HEK293 (cell line): ENCODE measurements at regions not wholly inside any gene's neighbourhood (a gene's known extent, or its start where the extent isn't known, plus 50 kb on each side); places are given as distances from the start of the nearest gene placed in this dataset.

Experiments
- KLF8 ChIP-seq: fragments of 450-650 bp; formaldehyde crosslinking; IDR thresholded peaks from 2 replicates; pipeline ENCODE4 v1.5.1; 2016; ENCODE audit warnings: missing biosample characterization, missing genetic modification characterization
- MEIS1 ChIP-seq: sonication (generic); formaldehyde crosslinking; IDR thresholded peaks from 2 replicates; pipeline ENCODE4 v1.8.1; 2022; ENCODE audit warnings: missing genetic modification reagents, mild to moderate bottlenecking, borderline replicate concordance
- REST ChIP-seq: fragments of 450-650 bp; formaldehyde crosslinking; IDR thresholded peaks from 2 replicates; pipeline ENCODE4 v1.5.1; 2016; ENCODE audit warnings: missing biosample characterization, missing genetic modification characterization
- ZBTB20 ChIP-seq: fragments of 450-650 bp; formaldehyde crosslinking; IDR thresholded peaks from 2 replicates; pipeline ENCODE4 v1.5.1; 2016; ENCODE audit warnings: missing biosample characterization, missing genetic modification characterization
- ZNF114 ChIP-seq: fragments of 450-650 bp; formaldehyde crosslinking; IDR thresholded peaks from 2 replicates; pipeline ENCODE4 v1.5.0; 2017; ENCODE audit warnings: missing biosample characterization, missing genetic modification characterization
- TF ChIP-seq, protein P1 (sequence below): fragments of 450-650 bp; formaldehyde crosslinking; IDR thresholded peaks from 2 replicates; pipeline ENCODE4 v1.5.1; 2016; ENCODE audit warnings: missing biosample characterization, missing genetic modification characterization
- TF ChIP-seq, protein P2 (sequence below): fragments of 450-650 bp; formaldehyde crosslinking; IDR thresholded peaks from 2 replicates; pipeline ENCODE4 v1.5.1; 2016; ENCODE audit warnings: missing biosample characterization, missing genetic modification characterization
- TF ChIP-seq, protein P3 (sequence below): fragments of 450-650 bp; formaldehyde crosslinking; IDR thresholded peaks from 2 replicates; pipeline ENCODE4 v1.5.1; 2016; ENCODE audit warnings: missing biosample characterization, missing genetic modification characterization

DNA sequence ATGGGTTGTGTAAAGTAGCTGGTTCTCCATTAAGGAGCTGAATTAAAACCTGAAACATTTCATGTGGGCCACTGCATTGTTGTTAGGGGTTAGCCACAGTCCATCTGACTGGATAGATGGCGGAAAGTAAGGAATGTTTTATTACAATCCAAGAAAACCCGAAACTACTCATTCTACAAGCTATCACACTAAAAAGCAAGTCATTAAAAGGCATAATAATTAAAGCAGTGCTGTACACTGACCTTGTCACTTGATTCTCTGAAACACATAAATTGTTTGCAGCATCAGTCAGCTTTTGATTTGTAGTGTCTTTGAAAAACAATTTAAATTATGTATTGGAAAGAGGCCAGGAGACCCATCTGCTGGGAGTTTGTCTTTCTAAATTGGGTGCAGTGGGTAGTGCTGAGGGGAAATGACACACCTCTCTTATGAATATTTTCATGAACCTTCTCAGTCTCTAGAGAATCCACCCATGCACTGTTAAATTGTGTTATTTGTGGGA lies 75.7 kb upstream of the ANK2 start:
- TF ChIP-seq KLF8 (tag by site-specific recombination): no peak
- TF ChIP-seq, protein P1, sequence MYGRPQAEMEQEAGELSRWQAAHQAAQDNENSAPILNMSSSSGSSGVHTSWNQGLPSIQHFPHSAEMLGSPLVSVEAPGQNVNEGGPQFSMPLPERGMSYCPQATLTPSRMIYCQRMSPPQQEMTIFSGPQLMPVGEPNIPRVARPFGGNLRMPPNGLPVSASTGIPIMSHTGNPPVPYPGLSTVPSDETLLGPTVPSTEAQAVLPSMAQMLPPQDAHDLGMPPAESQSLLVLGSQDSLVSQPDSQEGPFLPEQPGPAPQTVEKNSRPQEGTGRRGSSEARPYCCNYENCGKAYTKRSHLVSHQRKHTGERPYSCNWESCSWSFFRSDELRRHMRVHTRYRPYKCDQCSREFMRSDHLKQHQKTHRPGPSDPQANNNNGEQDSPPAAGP (tag by site-specific recombination): no peak
- TF ChIP-seq ZNF114 (tag by site-specific recombination): no peak
- TF ChIP-seq, protein P2, sequence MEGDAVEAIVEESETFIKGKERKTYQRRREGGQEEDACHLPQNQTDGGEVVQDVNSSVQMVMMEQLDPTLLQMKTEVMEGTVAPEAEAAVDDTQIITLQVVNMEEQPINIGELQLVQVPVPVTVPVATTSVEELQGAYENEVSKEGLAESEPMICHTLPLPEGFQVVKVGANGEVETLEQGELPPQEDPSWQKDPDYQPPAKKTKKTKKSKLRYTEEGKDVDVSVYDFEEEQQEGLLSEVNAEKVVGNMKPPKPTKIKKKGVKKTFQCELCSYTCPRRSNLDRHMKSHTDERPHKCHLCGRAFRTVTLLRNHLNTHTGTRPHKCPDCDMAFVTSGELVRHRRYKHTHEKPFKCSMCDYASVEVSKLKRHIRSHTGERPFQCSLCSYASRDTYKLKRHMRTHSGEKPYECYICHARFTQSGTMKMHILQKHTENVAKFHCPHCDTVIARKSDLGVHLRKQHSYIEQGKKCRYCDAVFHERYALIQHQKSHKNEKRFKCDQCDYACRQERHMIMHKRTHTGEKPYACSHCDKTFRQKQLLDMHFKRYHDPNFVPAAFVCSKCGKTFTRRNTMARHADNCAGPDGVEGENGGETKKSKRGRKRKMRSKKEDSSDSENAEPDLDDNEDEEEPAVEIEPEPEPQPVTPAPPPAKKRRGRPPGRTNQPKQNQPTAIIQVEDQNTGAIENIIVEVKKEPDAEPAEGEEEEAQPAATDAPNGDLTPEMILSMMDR (tag by site-specific recombination): no peak
- TF ChIP-seq, protein P3, sequence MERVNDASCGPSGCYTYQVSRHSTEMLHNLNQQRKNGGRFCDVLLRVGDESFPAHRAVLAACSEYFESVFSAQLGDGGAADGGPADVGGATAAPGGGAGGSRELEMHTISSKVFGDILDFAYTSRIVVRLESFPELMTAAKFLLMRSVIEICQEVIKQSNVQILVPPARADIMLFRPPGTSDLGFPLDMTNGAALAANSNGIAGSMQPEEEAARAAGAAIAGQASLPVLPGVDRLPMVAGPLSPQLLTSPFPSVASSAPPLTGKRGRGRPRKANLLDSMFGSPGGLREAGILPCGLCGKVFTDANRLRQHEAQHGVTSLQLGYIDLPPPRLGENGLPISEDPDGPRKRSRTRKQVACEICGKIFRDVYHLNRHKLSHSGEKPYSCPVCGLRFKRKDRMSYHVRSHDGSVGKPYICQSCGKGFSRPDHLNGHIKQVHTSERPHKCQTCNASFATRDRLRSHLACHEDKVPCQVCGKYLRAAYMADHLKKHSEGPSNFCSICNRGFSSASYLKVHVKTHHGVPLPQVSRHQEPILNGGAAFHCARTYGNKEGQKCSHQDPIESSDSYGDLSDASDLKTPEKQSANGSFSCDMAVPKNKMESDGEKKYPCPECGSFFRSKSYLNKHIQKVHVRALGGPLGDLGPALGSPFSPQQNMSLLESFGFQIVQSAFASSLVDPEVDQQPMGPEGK (tag by site-specific recombination): no peak
- no peak for TF ChIP-seq ZBTB20 (tag by site-specific recombination)
- TF ChIP-seq REST (tag by site-specific recombination): no peak
- no peak for TF ChIP-seq MEIS1 (CRISPR knock-in tag)
